Osteoblast (primary cell): ENCODE measurements at regions not wholly inside any gene's neighbourhood (a gene's known extent, or its start where the extent isn't known, plus 50 kb on each side); places are given as distances from the start of the nearest gene placed in this dataset.
A peak's percentile ranks its signal among the peaks of the same experiment; 100 is the strongest.

Experiments used
- DNase-seq: peaks from one replicate; pipeline ENCODE4 v3.0.0; 2011; ENCODE audit warnings: low spot score, mixed read lengths; ENCODE audit not compliant: insufficient read length; ENCODE audit errors: missing footprints
- H2AFZ ChIP-seq: 2 replicates; pipeline ENCODE4 v1.6.0; 2011; ENCODE audit warnings: mild to moderate bottlenecking, low read length
- H3K27ac ChIP-seq: 2 replicates; pipeline ENCODE4 v1.5.1; 2011; ENCODE audit warnings: mild to moderate bottlenecking, low read depth, low read length, moderate library complexity
- H3K27me3 ChIP-seq: 2 replicates; pipeline ENCODE4 v1.6.0; 2012; ENCODE audit warnings: mild to moderate bottlenecking, control low read depth, inconsistent platforms, low read length, moderate library complexity; ENCODE audit not compliant: insufficient read depth
- H3K36me3 ChIP-seq: 2 replicates; pipeline ENCODE4 v1.5.1; 2011; ENCODE audit warnings: mild to moderate bottlenecking, low read length, control low read depth, moderate library complexity; ENCODE audit not compliant: insufficient read depth
- H3K4me1 ChIP-seq: 2 replicates; pipeline ENCODE4 v1.5.1; 2011; ENCODE audit warnings: mild to moderate bottlenecking, low read length, control low read depth, moderate library complexity; ENCODE audit not compliant: insufficient read depth
- H3K4me2 ChIP-seq: 2 replicates; pipeline ENCODE4 v1.6.0; 2011; ENCODE audit warnings: mild to moderate bottlenecking, low read length; ENCODE audit not compliant: insufficient read depth
- H3K4me3 ChIP-seq: fragments of 200-600 bp; sonication (generic); 3 replicates; pipeline ENCODE4 v1.5.1; 2012; ENCODE audit warnings: mild to moderate bottlenecking, low read length, inconsistent platforms; ENCODE audit not compliant: insufficient read depth
- H3K79me2 ChIP-seq: 2 replicates; pipeline ENCODE4 v1.6.0; 2012; ENCODE audit warnings: mild to moderate bottlenecking, low read length, control low read depth, inconsistent platforms; ENCODE audit not compliant: insufficient read depth
- H3K9me3 ChIP-seq: 2 replicates; pipeline ENCODE4 v1.5.1; 2011; ENCODE audit warnings: low read depth, low read length, control low read depth
- H4K20me1 ChIP-seq: 2 replicates; pipeline ENCODE4 v1.6.0; 2012; ENCODE audit warnings: mild to moderate bottlenecking, low read length, control low read depth; ENCODE audit not compliant: insufficient read depth
- CTCF ChIP-seq: IDR thresholded peaks from 2 replicates; pipeline ENCODE4 v1.5.1; 2011; ENCODE audit warnings: mild to moderate bottlenecking, low read depth, low read length, moderate library complexity; ENCODE audit errors: extremely low read depth

- no peak for DNase-seq
- Histone ChIP-seq H3K4me3 (no peak overlapping the region), H4K20me1 (no peaks in the 10 kb centered on the region), H3K36me3 (no peaks in the 10 kb centered on the region), H3K4me1 (no peaks in the 10 kb centered on the region), H3K4me2 (no peak overlapping the region), H3K27me3 (no peaks in the 10 kb centered on the region), H3K27ac (no peak overlapping the region), H3K9me3 (no peaks in the 10 kb centered on the region), H2AFZ (no peak overlapping the region), H3K79me2 (no peaks in the 10 kb centered on the region)
- no peak for TF ChIP-seq CTCF
Measured at GRCh38 chr18:76161983-76162382, 333.1 kb downstream of the ZNF516 start.

GRCh38 chr18:76153691-76154090 lies 341.4 kb downstream of the ZNF516 start:
- DNase-seq = no peak
- H3K4me1 ChIP-seq = no peaks in the 10 kb centered on the region
- no peak overlapping the region for H3K4me3 ChIP-seq
- no peaks in the 10 kb centered on the region for H3K79me2 ChIP-seq
- no peaks in the 10 kb centered on the region for H4K20me1 ChIP-seq
- H3K27ac ChIP-seq = no peak overlapping the region
- H3K27me3 ChIP-seq = no peaks in the 10 kb centered on the region
- H3K36me3 ChIP-seq = no peaks in the 10 kb centered on the region
- no peak overlapping the region for H3K4me2 ChIP-seq
- H2AFZ ChIP-seq = no peak overlapping the region
- no peaks in the 10 kb centered on the region for H3K9me3 ChIP-seq
- no peak for TF ChIP-seq CTCF

GRCh38 chr18:76149734-76150133 lies 345.3 kb downstream of the ZNF516 start:
- H2AFZ ChIP-seq = no peak overlapping the region
- peak; percentile 73 for DNase-seq
- no peak overlapping the region for H3K4me3 ChIP-seq
- TF ChIP-seq CTCF = no peak
- no peaks in the 10 kb centered on the region for H3K36me3 ChIP-seq
- H4K20me1 ChIP-seq = no peaks in the 10 kb centered on the region
- H3K9me3 ChIP-seq = no peaks in the 10 kb centered on the region
- no peaks in the 10 kb centered on the region for H3K79me2 ChIP-seq
- H3K4me1 ChIP-seq = no peaks in the 10 kb centered on the region
- no peaks in the 10 kb centered on the region for H3K27me3 ChIP-seq
- H3K27ac ChIP-seq = no peak overlapping the region
- no peak overlapping the region for H3K4me2 ChIP-seq

- Histone ChIP-seq H4K20me1 (no peaks in the 10 kb centered on the region), H3K27me3 (no peaks in the 10 kb centered on the region), H3K4me2 (no peak overlapping the region), H3K36me3 (no peaks in the 10 kb centered on the region), H3K9me3 (no peaks in the 10 kb centered on the region), H2AFZ (no peak overlapping the region), H3K27ac (no peak overlapping the region), H3K4me3 (no peak overlapping the region), H3K4me1 (no peaks in the 10 kb centered on the region), H3K79me2 (no peaks in the 10 kb centered on the region)
- no peak for DNase-seq
- TF ChIP-seq CTCF = no peak
Measured at GRCh38 chr18:76149284-76149683, 345.8 kb downstream of the ZNF516 start.
